Karpas-422 (cell line): ENCODE measurements at regions not wholly inside any gene's neighbourhood (a gene's known extent, or its start where the extent isn't known, plus 50 kb on each side); places are given as distances from the start of the nearest gene placed in this dataset.
A peak's percentile ranks its signal among the peaks of the same experiment; 100 is the strongest.

Source experiments
- DNase-seq: peaks from one replicate; pipeline ENCODE4 v3.0.0-alpha.2; 2015
- H2AFZ ChIP-seq: fragments of 200-600 bp; sonication (generic); 2 replicates; pipeline ENCODE4 v1.6.1; 2014; ENCODE audit warnings: antibody characterized with exemption, low read length, mixed read lengths
- H3K27ac ChIP-seq: fragments of 200-600 bp; sonication (generic); 2 replicates; pipeline ENCODE4 v1.5.1; 2014; ENCODE audit warnings: mild to moderate bottlenecking, low read length, moderate library complexity
- H3K27me3 ChIP-seq: fragments of 200-600 bp; sonication (generic); 2 replicates; pipeline ENCODE4 v1.6.1; 2014; ENCODE audit warnings: low read length, mixed read lengths
- H3K36me3 ChIP-seq: fragments of 200-600 bp; sonication (generic); 2 replicates; pipeline ENCODE4 v1.6.1; 2014; ENCODE audit warnings: low read length, mixed read lengths; ENCODE audit not compliant: insufficient read depth
- H3K4me1 ChIP-seq: fragments of 200-600 bp; sonication (generic); 2 replicates; pipeline ENCODE4 v1.6.1; 2014; ENCODE audit warnings: mild to moderate bottlenecking, low read length, mixed read lengths
- H3K4me2 ChIP-seq: fragments of 200-600 bp; sonication (generic); 2 replicates; pipeline ENCODE4 v1.6.1; 2014; ENCODE audit warnings: low read length, low read depth, mild to moderate bottlenecking; ENCODE audit not compliant: poor library complexity, severe bottlenecking
- H3K4me3 ChIP-seq: fragments of 200-600 bp; sonication (generic); 2 replicates; pipeline ENCODE4 v1.5.1; 2014; ENCODE audit warnings: mild to moderate bottlenecking, antibody characterized with exemption, low read length, mixed read lengths
- H3K79me2 ChIP-seq: fragments of 200-600 bp; sonication (generic); 2 replicates; pipeline ENCODE4 v1.6.1; 2014; ENCODE audit warnings: mild to moderate bottlenecking, low read length, mixed read lengths
- H3K9ac ChIP-seq: fragments of 200-600 bp; sonication (generic); 2 replicates; pipeline ENCODE4 v1.6.0; 2014; ENCODE audit warnings: low read length
- H3K9me2 ChIP-seq: fragments of 200-600 bp; sonication (generic), shearing (Covaris generic); replicated peaks from 2 replicates; pipeline ENCODE4 v1.6.0; 2014; ENCODE audit warnings: mild to moderate bottlenecking, low read length, moderate library complexity; ENCODE audit not compliant: insufficient read depth
- H3K9me3 ChIP-seq: fragments of 300-700, 200-600 bp; sonication (generic); 2 replicates; pipeline ENCODE4 v1.6.1; 2014; ENCODE audit warnings: low read length, mixed read lengths
- H4K20me1 ChIP-seq: fragments of 200-600 bp; sonication (generic); 2 replicates; pipeline ENCODE4 v1.6.1; 2014; ENCODE audit warnings: mild to moderate bottlenecking, antibody characterized with exemption, low read length, low read depth; ENCODE audit not compliant: insufficient read depth

GRCh38 chr7:47678641-47679380, 96.9 kb upstream of the TNS3 start:
- peak; percentile 73 for DNase-seq
- Histone ChIP-seq H3K9ac (peak overlapping the region; percentile 20; the same call in 1 of the 2 replicates), H3K36me3 (peaks cover 9% of the 10 kb centered on the region; the same call in 1 of the 2 replicates), H3K27me3 (no peaks in the 10 kb centered on the region), H3K9me3 (peaks cover 15% of the 10 kb centered on the region), H3K4me1 (peaks cover 41% of the 10 kb centered on the region), H3K4me3 (peak overlapping the region; percentile 17; the same call in 1 of the 2 replicates), H3K4me2 (peak overlapping the region; percentile 14), H4K20me1 (no peaks in the 10 kb centered on the region), H3K9me2 (no peaks in the 10 kb centered on the region), H2AFZ (no peak overlapping the region), H3K27ac (peak overlapping the region; percentile 42), H3K79me2 (no peaks in the 10 kb centered on the region)

DNA sequence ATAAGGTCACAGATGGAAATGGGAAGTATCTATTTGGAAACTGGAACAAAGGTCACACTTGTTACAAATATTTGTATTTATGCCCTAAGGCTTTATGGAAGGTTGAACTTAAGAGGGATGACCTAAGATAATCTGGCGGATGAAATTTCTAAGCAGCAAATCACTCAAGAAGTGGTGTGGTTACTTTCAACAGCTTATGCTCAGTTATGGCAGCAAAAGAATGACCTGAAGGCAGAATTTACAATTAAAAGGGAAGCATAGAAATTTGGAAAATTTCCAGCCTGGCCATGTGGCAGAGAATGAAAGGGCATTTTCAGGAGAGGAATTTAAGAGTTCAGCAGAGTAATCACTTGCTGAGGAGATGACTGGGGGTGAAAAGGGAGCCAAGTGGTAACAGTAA, 95.8 kb upstream of the TNS3 start:
- Histone ChIP-seq H3K4me2 (no peak overlapping the region), H3K9me3 (peaks cover 15% of the 10 kb centered on the region), H3K4me3 (no peak overlapping the region), H3K27me3 (no peaks in the 10 kb centered on the region), H2AFZ (no peak overlapping the region), H4K20me1 (no peaks in the 10 kb centered on the region), H3K4me1 (peaks cover 49% of the 10 kb centered on the region), H3K9me2 (no peaks in the 10 kb centered on the region), H3K36me3 (peaks cover 9% of the 10 kb centered on the region; the same call in 1 of the 2 replicates), H3K79me2 (no peaks in the 10 kb centered on the region), H3K27ac (no peak overlapping the region; the same call in 1 of the 2 replicates), H3K9ac (no peak overlapping the region)
- DNase-seq = no peak

GRCh38 chr7:47677093-47677492, 95.2 kb upstream of the TNS3 start:
- Histone ChIP-seq H3K36me3 (peaks cover 9% of the 10 kb centered on the region; the same call in 1 of the 2 replicates), H4K20me1 (no peaks in the 10 kb centered on the region), H3K9ac (no peak overlapping the region), H3K27me3 (no peaks in the 10 kb centered on the region), H2AFZ (no peak overlapping the region), H3K4me2 (no peak overlapping the region), H3K79me2 (no peaks in the 10 kb centered on the region), H3K27ac (no peak overlapping the region), H3K4me1 (peaks cover 50% of the 10 kb centered on the region), H3K9me2 (no peaks in the 10 kb centered on the region), H3K9me3 (peaks cover 15% of the 10 kb centered on the region), H3K4me3 (no peak overlapping the region; the same call in 1 of the 2 replicates)
- no peak for DNase-seq

GRCh38 chr7:47672977-47673381, 91.1 kb upstream of the TNS3 start:
- Histone ChIP-seq H3K4me1 (peaks cover 69% of the 10 kb centered on the region), H3K36me3 (peaks cover 9% of the 10 kb centered on the region; the same call in 1 of the 2 replicates), H3K9me2 (no peaks in the 10 kb centered on the region), H3K9me3 (peaks cover 15% of the 10 kb centered on the region), H3K79me2 (no peaks in the 10 kb centered on the region), H3K9ac (peak overlapping the region; percentile 60), H4K20me1 (no peaks in the 10 kb centered on the region), H3K27me3 (no peaks in the 10 kb centered on the region), H2AFZ (no peak overlapping the region), H3K4me3 (peak overlapping the region; percentile 41), H3K4me2 (peak overlapping the region; percentile 65), H3K27ac (peak overlapping the region; percentile 99)
- peak; percentile 85 for DNase-seq

DNA sequence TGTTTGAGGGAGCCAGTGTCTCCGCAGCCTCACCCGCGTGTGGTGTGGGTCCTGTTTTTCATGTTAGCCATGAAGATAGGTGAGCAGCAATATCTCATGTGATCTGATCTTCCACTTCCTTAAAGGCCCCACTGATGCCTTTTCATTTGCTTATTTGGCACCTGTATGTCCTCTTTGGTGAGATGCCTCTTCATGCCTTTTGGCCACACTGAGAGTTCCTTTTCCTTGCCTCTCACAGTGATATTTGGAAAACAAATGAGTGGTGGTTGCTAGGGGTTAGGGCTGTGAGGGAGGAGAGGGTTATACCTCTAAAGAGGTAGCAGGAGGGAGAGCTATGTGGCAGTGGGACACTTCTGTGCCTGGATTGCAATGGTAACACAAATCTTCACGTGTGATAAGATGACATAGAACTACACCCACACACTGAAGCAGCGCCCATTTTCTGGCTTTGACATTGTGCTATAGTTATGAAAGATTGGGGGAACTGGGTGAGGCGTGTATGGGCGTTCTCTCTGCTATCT, 90.4 kb upstream of the TNS3 start:
- Histone ChIP-seq H2AFZ (no peak overlapping the region), H3K4me1 (peaks cover 68% of the 10 kb centered on the region), H3K36me3 (peaks cover 8% of the 10 kb centered on the region; the same call in 1 of the 2 replicates), H3K4me2 (peak overlapping the region; percentile 65), H3K9me3 (peaks cover 9% of the 10 kb centered on the region), H4K20me1 (no peaks in the 10 kb centered on the region), H3K27ac (peak overlapping the region; percentile 99), H3K27me3 (no peaks in the 10 kb centered on the region), H3K9ac (peak overlapping the region; percentile 68), H3K79me2 (no peaks in the 10 kb centered on the region), H3K4me3 (peak overlapping the region; percentile 41), H3K9me2 (no peaks in the 10 kb centered on the region)
- peak; percentile 96 for DNase-seq

- Histone ChIP-seq H3K9ac (peak overlapping the region; percentile 73), H4K20me1 (no peaks in the 10 kb centered on the region), H3K4me3 (peak overlapping the region; percentile 56; the same call in 1 of the 2 replicates), H3K4me2 (peak overlapping the region; percentile 65), H3K27me3 (no peaks in the 10 kb centered on the region), H3K36me3 (no peaks in the 10 kb centered on the region), H3K79me2 (no peaks in the 10 kb centered on the region), H3K4me1 (peaks cover 68% of the 10 kb centered on the region), H3K27ac (peak overlapping the region; percentile 99), H3K9me3 (no peaks in the 10 kb centered on the region), H3K9me2 (no peaks in the 10 kb centered on the region), H2AFZ (no peak overlapping the region)
- DNase-seq = no peak
These were observed 89.4 kb upstream of the TNS3 start for GRCh38 chr7:47671358-47671757.

GRCh38 chr7:47670729-47671128, 88.8 kb upstream of the TNS3 start:
- no peaks in the 10 kb centered on the region for H3K27me3 ChIP-seq
- H3K79me2 ChIP-seq = no peaks in the 10 kb centered on the region
- H4K20me1 ChIP-seq = no peaks in the 10 kb centered on the region
- H3K9me3 ChIP-seq = no peaks in the 10 kb centered on the region
- DNase-seq = peak; percentile 97
- H2AFZ ChIP-seq = no peak overlapping the region
- peak overlapping the region; percentile 56; the same call in 1 of the 2 replicates for H3K4me3 ChIP-seq
- H3K4me2 ChIP-seq = peak overlapping the region; percentile 65
- peak overlapping the region; percentile 99 for H3K27ac ChIP-seq
- peaks cover 72% of the 10 kb centered on the region for H3K4me1 ChIP-seq
- H3K9ac ChIP-seq = peak overlapping the region; percentile 73
- no peaks in the 10 kb centered on the region for H3K36me3 ChIP-seq
- no peaks in the 10 kb centered on the region for H3K9me2 ChIP-seq

DNA sequence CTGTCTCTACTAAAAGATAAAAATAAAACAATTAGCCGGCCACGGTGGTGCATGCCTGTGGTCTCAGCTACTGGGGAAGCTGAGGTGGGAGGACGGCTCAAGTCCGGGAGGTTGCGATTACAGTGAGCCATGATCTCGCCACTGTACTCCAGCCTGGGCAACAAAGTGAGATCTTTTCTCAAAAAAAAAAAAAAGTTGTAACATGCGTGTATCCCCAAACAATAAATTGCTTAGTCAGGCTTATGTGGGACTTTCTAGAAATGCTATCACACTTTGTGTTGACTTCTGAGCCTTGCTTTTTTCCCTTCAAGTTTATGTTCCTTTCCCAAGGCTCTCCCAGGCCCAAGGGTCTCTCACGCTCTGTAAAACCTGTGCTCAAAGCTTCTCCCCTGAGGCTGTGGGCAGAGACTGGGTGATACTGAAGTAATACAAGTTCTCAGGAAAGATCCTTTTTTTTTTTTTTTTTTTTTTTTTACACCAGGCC, 88.0 kb upstream of the TNS3 start:
- peak overlapping the region; percentile 46 for H3K9ac ChIP-seq
- H4K20me1 ChIP-seq = no peaks in the 10 kb centered on the region
- H3K9me2 ChIP-seq = no peaks in the 10 kb centered on the region
- peak; percentile 67 for DNase-seq
- no peaks in the 10 kb centered on the region for H3K9me3 ChIP-seq
- H3K4me3 ChIP-seq = no peak overlapping the region
- no peaks in the 10 kb centered on the region for H3K36me3 ChIP-seq
- H3K79me2 ChIP-seq = no peaks in the 10 kb centered on the region
- H2AFZ ChIP-seq = no peak overlapping the region
- peaks cover 78% of the 10 kb centered on the region for H3K4me1 ChIP-seq
- no peaks in the 10 kb centered on the region for H3K27me3 ChIP-seq
- peak overlapping the region; percentile 47 for H3K4me2 ChIP-seq
- peak overlapping the region; percentile 99 for H3K27ac ChIP-seq
